ENCODE measurements at regions not wholly inside any gene's neighbourhood (a gene's known extent, or its start where the extent isn't known, plus 50 kb on each side); places are given as distances from the start of the nearest gene placed in this dataset.

GRCh38 chr13:67990868-67991267, 760.7 kb upstream of the PCDH9 start:
- Histone ChIP-seq H3K27me3 (ENCODE audit: insufficient read depth, insufficient read length) (no peaks in the 10 kb centered on the region), H3K4me3 (ENCODE audit: insufficient read length, low read depth) (no peak overlapping the region), H3K9me3 (ENCODE audit: insufficient read depth, low read length) (no peaks in the 10 kb centered on the region), H3K36me3 (ENCODE audit: insufficient read depth, insufficient read length, low read length) (no peaks in the 10 kb centered on the region), H3K9ac (ENCODE audit: insufficient read length, low read depth) (no peak overlapping the region), H3K4me1 (ENCODE audit: insufficient read depth, insufficient read length) (no peaks in the 10 kb centered on the region)
- TF ChIP-seq SUZ12 (IDR thresholded peaks at IDR 0.05; ENCODE audit: extremely low read depth, insufficient read depth, insufficient read length), result no peak
- no peak for TF ChIP-seq ZNF274 (IDR thresholded peaks at IDR 0.05; ENCODE audit: low read depth, low read length)
- no peak for TF ChIP-seq YY1 (IDR thresholded peaks at IDR 0.05; ENCODE audit: insufficient read depth, insufficient read length)
- DNase-seq (ENCODE audit: low read depth, low spot score), result no peak

GRCh38 chr13:67986234-67986633, 756.1 kb upstream of the PCDH9 start:
- H3K9ac ChIP-seq (ENCODE audit: insufficient read length, low read depth), result no peak overlapping the region
- no peaks in the 10 kb centered on the region for H3K4me1 ChIP-seq (ENCODE audit: insufficient read depth, insufficient read length)
- TF ChIP-seq SUZ12 (IDR thresholded peaks at IDR 0.05; ENCODE audit: extremely low read depth, insufficient read depth, insufficient read length) (no peak), YY1 (IDR thresholded peaks at IDR 0.05; ENCODE audit: insufficient read depth, insufficient read length) (no peak), ZNF274 (IDR thresholded peaks at IDR 0.05; ENCODE audit: low read depth, low read length) (no peak)
- H3K9me3 ChIP-seq (ENCODE audit: insufficient read depth, low read length), result no peaks in the 10 kb centered on the region
- H3K4me3 ChIP-seq (ENCODE audit: insufficient read length, low read depth), result no peak overlapping the region
- no peaks in the 10 kb centered on the region for H3K36me3 ChIP-seq (ENCODE audit: insufficient read depth, insufficient read length, low read length)
- H3K27me3 ChIP-seq (ENCODE audit: insufficient read depth, insufficient read length), result no peaks in the 10 kb centered on the region
- DNase-seq (ENCODE audit: low read depth, low spot score), result no peak

DNA sequence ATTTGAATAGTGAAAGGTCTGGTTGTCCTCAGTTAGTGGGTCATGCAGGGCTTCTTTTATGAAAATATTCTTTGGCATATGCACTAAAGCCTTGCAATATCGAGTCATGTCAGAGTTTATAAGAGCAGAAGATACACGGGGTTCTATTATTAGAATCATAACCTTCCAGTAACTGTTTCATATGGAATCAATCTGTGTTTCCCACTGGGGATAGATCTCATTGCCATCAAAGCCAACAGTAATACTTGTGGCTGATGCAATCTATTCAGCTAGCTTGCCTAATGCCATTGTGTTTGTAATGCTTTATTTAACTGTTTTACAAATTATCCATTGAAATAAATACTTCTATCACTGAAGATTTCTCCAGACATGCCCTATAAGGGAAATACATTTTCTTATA, 746.9 kb upstream of the PCDH9 start:
- Histone ChIP-seq H3K4me1 (ENCODE audit: insufficient read depth, insufficient read length) (no peaks in the 10 kb centered on the region), H3K27me3 (ENCODE audit: insufficient read depth, insufficient read length) (no peaks in the 10 kb centered on the region), H3K36me3 (ENCODE audit: insufficient read depth, insufficient read length, low read length) (no peaks in the 10 kb centered on the region), H3K9ac (ENCODE audit: insufficient read length, low read depth) (no peak overlapping the region), H3K9me3 (ENCODE audit: insufficient read depth, low read length) (no peaks in the 10 kb centered on the region), H3K4me3 (ENCODE audit: insufficient read length, low read depth) (no peak overlapping the region)
- no peak for TF ChIP-seq YY1 (IDR thresholded peaks at IDR 0.05; ENCODE audit: insufficient read depth, insufficient read length)
- TF ChIP-seq ZNF274 (IDR thresholded peaks at IDR 0.05; ENCODE audit: low read depth, low read length), result no peak
- no peak for TF ChIP-seq SUZ12 (IDR thresholded peaks at IDR 0.05; ENCODE audit: extremely low read depth, insufficient read depth, insufficient read length)
- DNase-seq (ENCODE audit: low read depth, low spot score), result no peak

DNA sequence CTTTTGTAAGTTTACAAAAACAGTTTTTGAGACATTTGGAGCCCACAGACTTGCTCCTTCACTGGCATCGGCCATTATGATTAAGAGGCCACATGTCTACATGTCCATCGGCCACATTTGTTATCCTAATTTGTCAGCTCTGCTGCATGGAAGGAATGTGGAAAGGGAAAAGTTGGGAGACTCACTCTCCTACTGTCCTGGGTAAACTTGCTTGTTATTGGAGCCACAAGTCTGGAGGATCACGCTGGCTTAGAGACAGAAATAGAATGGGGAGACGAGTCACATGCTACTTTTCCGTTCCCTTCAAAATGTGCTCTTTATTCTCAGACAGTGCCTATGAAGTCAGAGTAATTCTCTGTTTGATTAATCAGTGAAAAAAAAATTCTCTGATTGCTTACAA, 741.2 kb upstream of the PCDH9 start:
- Histone ChIP-seq H3K9ac (ENCODE audit: insufficient read length, low read depth) (no peak overlapping the region), H3K9me3 (ENCODE audit: insufficient read depth, low read length) (no peaks in the 10 kb centered on the region), H3K36me3 (ENCODE audit: insufficient read depth, insufficient read length, low read length) (no peaks in the 10 kb centered on the region), H3K4me3 (ENCODE audit: insufficient read length, low read depth) (no peak overlapping the region), H3K4me1 (ENCODE audit: insufficient read depth, insufficient read length) (no peaks in the 10 kb centered on the region), H3K27me3 (ENCODE audit: insufficient read depth, insufficient read length) (no peaks in the 10 kb centered on the region)
- TF ChIP-seq SUZ12 (IDR thresholded peaks at IDR 0.05; ENCODE audit: extremely low read depth, insufficient read depth, insufficient read length) (no peak), ZNF274 (IDR thresholded peaks at IDR 0.05; ENCODE audit: low read depth, low read length) (no peak), YY1 (IDR thresholded peaks at IDR 0.05; ENCODE audit: insufficient read depth, insufficient read length) (no peak)
- no peak for DNase-seq (ENCODE audit: low read depth, low spot score)

DNA sequence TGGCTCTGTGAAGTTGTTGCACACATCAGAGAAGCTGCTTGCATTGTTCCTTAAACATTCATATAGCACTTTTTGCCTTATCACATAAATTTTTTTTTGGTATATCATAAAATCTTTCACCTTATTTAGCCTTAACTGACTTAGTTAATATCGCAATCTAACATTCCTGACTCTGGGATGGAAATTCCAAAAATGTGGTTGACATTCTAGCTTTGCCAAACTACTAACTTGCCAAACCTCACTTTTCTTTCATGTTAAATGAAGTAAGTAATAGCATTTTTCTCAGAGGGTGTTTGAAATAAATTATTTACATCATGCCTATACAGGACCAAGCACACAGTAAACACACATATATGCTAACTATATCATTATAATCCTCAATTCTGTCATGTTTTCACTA, 736.9 kb upstream of the PCDH9 start:
- TF ChIP-seq YY1 (IDR thresholded peaks at IDR 0.05; ENCODE audit: insufficient read depth, insufficient read length) (no peak), SUZ12 (IDR thresholded peaks at IDR 0.05; ENCODE audit: extremely low read depth, insufficient read depth, insufficient read length) (no peak), ZNF274 (IDR thresholded peaks at IDR 0.05; ENCODE audit: low read depth, low read length) (no peak)
- DNase-seq (ENCODE audit: low read depth, low spot score), result no peak
- Histone ChIP-seq H3K4me3 (ENCODE audit: insufficient read length, low read depth) (no peak overlapping the region), H3K4me1 (ENCODE audit: insufficient read depth, insufficient read length) (no peaks in the 10 kb centered on the region), H3K9me3 (ENCODE audit: insufficient read depth, low read length) (no peaks in the 10 kb centered on the region), H3K9ac (ENCODE audit: insufficient read length, low read depth) (no peak overlapping the region), H3K36me3 (ENCODE audit: insufficient read depth, insufficient read length, low read length) (no peaks in the 10 kb centered on the region), H3K27me3 (ENCODE audit: insufficient read depth, insufficient read length) (no peaks in the 10 kb centered on the region)

GRCh38 chr13:67966065-67966464, 735.9 kb upstream of the PCDH9 start:
- TF ChIP-seq SUZ12 (IDR thresholded peaks at IDR 0.05; ENCODE audit: extremely low read depth, insufficient read depth, insufficient read length) (no peak), ZNF274 (IDR thresholded peaks at IDR 0.05; ENCODE audit: low read depth, low read length) (no peak), YY1 (IDR thresholded peaks at IDR 0.05; ENCODE audit: insufficient read depth, insufficient read length) (no peak)
- H3K9me3 ChIP-seq (ENCODE audit: insufficient read depth, low read length), result no peaks in the 10 kb centered on the region
- H3K4me3 ChIP-seq (ENCODE audit: insufficient read length, low read depth), result no peak overlapping the region
- H3K9ac ChIP-seq (ENCODE audit: insufficient read length, low read depth), result no peak overlapping the region
- DNase-seq (ENCODE audit: low read depth, low spot score), result no peak
- no peaks in the 10 kb centered on the region for H3K36me3 ChIP-seq (ENCODE audit: insufficient read depth, insufficient read length, low read length)
- no peaks in the 10 kb centered on the region for H3K27me3 ChIP-seq (ENCODE audit: insufficient read depth, insufficient read length)
- no peaks in the 10 kb centered on the region for H3K4me1 ChIP-seq (ENCODE audit: insufficient read depth, insufficient read length)

DNA sequence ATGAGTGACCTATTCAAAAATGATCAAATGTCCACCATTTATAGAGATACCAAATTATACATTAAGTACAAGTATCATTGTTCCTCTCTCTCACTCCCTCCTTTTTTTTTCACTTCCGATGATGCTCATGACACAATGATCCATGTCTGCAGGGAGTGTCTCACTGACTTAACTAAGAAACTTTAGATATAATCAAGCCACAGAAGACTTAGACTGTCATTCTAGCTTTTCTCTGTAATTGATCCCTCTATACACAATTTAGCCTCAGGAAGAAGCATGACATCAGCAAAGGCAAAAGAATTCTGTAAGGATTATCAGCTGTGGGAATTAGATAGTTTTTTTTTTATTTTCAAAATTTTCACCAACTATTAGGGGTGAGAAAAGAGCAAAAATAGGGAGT, 734.9 kb upstream of the PCDH9 start:
- H3K4me1 ChIP-seq (ENCODE audit: insufficient read depth, insufficient read length), result no peaks in the 10 kb centered on the region
- no peak for DNase-seq (ENCODE audit: low read depth, low spot score)
- TF ChIP-seq YY1 (IDR thresholded peaks at IDR 0.05; ENCODE audit: insufficient read depth, insufficient read length) (no peak), SUZ12 (IDR thresholded peaks at IDR 0.05; ENCODE audit: extremely low read depth, insufficient read depth, insufficient read length) (no peak), ZNF274 (IDR thresholded peaks at IDR 0.05; ENCODE audit: low read depth, low read length) (no peak)
- no peaks in the 10 kb centered on the region for H3K9me3 ChIP-seq (ENCODE audit: insufficient read depth, low read length)
- no peak overlapping the region for H3K9ac ChIP-seq (ENCODE audit: insufficient read length, low read depth)
- H3K36me3 ChIP-seq (ENCODE audit: insufficient read depth, insufficient read length, low read length), result no peaks in the 10 kb centered on the region
- H3K4me3 ChIP-seq (ENCODE audit: insufficient read length, low read depth), result no peak overlapping the region
- H3K27me3 ChIP-seq (ENCODE audit: insufficient read depth, insufficient read length), result no peaks in the 10 kb centered on the region

- H3K9ac ChIP-seq (ENCODE audit: insufficient read length, low read depth), result no peak overlapping the region
- no peaks in the 10 kb centered on the region for H3K36me3 ChIP-seq (ENCODE audit: insufficient read depth, insufficient read length, low read length)
- no peaks in the 10 kb centered on the region for H3K27me3 ChIP-seq (ENCODE audit: insufficient read depth, insufficient read length)
- H3K4me3 ChIP-seq (ENCODE audit: insufficient read length, low read depth), result no peak overlapping the region
- H3K9me3 ChIP-seq (ENCODE audit: insufficient read depth, low read length), result no peaks in the 10 kb centered on the region
- no peak for TF ChIP-seq YY1 (IDR thresholded peaks at IDR 0.05; ENCODE audit: insufficient read depth, insufficient read length)
- TF ChIP-seq SUZ12 (IDR thresholded peaks at IDR 0.05; ENCODE audit: extremely low read depth, insufficient read depth, insufficient read length), result no peak
- no peak for TF ChIP-seq ZNF274 (IDR thresholded peaks at IDR 0.05; ENCODE audit: low read depth, low read length)
- no peak for DNase-seq (ENCODE audit: low read depth, low spot score)
- H3K4me1 ChIP-seq (ENCODE audit: insufficient read depth, insufficient read length), result no peaks in the 10 kb centered on the region
These were observed 734.0 kb upstream of the PCDH9 start for GRCh38 chr13:67964091-67964490.
